C4-2B (cell line): ENCODE measurements at regions not wholly inside any gene's neighbourhood (a gene's known extent, or its start where the extent isn't known, plus 50 kb on each side); places are given as distances from the start of the nearest gene placed in this dataset.

Source experiments
- H3K27ac ChIP-seq: fragments of 450-650 bp; 2 replicates; pipeline ENCODE4 v1.5.1; 2017
- ZFX ChIP-seq: fragments of 450-650 bp; IDR thresholded peaks from 2 replicates; pipeline ENCODE4 v1.6.1; 2017
- TF ChIP-seq, protein P1 (sequence below): fragments of 450-650 bp; conservative IDR thresholded peaks from 2 replicates; pipeline ENCODE4 v1.5.1; 2017; ENCODE audit warnings: mild to moderate bottlenecking

DNA sequence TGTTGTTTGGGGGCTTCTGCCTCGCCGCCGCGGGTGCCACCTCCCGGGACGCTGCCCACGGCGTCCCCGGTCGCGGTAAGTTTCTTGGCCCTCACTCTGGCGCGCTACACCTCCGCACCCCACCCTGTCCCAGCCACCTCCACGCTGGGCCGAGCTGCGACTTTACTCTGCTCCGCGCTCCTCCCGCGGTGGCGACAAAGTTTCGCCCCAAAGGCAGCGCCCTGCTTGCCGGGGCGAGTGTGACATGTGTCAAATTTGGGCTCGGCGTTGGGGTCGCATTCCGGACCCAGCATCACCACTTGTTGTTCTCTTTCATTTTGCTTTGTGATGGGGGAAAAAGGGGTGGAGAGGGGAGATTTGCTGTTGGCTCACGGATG is 167.7 kb upstream of the PPP1R3A start:
- no peak overlapping the region for H3K27ac ChIP-seq
- TF ChIP-seq ZFX = no peak
- TF ChIP-seq, protein P1, sequence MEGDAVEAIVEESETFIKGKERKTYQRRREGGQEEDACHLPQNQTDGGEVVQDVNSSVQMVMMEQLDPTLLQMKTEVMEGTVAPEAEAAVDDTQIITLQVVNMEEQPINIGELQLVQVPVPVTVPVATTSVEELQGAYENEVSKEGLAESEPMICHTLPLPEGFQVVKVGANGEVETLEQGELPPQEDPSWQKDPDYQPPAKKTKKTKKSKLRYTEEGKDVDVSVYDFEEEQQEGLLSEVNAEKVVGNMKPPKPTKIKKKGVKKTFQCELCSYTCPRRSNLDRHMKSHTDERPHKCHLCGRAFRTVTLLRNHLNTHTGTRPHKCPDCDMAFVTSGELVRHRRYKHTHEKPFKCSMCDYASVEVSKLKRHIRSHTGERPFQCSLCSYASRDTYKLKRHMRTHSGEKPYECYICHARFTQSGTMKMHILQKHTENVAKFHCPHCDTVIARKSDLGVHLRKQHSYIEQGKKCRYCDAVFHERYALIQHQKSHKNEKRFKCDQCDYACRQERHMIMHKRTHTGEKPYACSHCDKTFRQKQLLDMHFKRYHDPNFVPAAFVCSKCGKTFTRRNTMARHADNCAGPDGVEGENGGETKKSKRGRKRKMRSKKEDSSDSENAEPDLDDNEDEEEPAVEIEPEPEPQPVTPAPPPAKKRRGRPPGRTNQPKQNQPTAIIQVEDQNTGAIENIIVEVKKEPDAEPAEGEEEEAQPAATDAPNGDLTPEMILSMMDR = no peak

DNA sequence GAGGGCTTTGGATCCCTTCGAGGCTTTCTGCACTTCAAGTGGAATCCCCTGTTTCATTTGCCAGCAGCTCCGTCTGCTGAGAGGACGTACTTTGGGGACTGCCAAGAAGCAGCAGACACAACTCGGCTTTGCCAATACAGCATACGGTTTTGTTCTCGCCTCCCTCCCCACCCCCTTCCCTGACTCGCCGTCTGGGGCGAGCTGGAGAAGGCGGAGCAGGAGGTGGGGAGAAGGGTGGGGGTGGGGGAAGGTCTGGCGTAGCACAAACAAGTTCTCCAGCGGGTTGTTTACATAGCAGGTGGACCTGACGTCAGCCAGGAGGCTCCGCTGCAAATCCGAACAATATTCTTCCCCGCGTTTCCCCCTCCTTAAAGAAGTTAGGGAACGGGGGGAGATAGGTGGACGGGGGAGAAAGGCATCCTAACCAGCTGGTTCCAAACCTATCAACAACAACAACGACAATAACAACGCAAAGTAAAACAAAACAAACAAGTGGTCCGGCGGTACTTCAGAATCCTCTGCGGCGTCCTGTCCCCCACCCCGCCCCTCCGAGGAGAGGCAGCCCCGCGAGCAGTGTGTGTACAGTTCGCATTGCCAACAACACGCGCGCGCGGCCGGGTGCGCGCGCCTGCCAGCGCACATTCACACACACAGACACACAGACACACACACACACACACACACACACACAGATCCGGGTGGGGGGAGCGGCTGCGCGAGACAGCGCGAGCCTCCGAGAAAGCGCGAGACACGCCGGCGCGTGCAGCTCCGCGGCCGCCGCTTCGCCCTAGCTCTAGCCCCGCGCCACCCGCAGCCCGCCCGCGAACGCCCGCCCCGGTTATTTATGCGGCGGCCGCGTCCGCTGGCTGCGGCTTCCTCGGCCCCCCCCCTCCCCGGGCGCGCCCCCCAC is 167.0 kb upstream of the PPP1R3A start:
- H3K27ac ChIP-seq = no peak overlapping the region
- TF ChIP-seq ZFX = no peak

GRCh38 chr7:114085313-114085591 is 166.4 kb upstream of the PPP1R3A start:
- H3K27ac ChIP-seq = no peak overlapping the region
- TF ChIP-seq, protein P1 = no peak
- TF ChIP-seq ZFX = no peak

- H3K27ac ChIP-seq = no peak overlapping the region
- TF ChIP-seq ZFX = no peak
- TF ChIP-seq, protein P1 = no peak
Measured at GRCh38 chr7:114084472-114085312, 165.9 kb upstream of the PPP1R3A start.

DNA sequence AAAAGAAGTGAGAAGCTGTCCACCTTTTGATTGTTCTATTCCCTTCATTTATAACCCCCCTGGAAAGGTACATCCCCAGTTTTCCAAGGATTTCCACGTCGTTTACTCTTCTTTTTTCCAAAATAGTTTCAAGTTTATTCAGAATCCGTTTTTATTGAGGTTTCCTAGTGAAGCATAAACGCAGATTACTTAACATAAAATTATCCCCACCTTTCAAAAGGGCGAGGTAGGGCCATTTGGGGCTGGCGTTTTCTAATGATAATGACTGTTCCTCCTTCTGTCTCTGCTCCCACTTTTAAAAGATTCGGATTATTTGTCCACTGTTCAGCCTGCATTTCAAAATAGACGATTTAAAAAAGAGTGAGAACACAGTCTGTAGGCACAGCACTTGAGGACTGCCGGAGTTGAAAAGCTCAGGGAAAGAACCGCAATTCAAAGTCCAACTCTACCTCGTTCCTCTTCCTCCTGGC is 165.2 kb upstream of the PPP1R3A start:
- TF ChIP-seq, protein P1 = no peak
- no peak for TF ChIP-seq ZFX
- no peak overlapping the region for H3K27ac ChIP-seq

- no peak overlapping the region for H3K27ac ChIP-seq
- TF ChIP-seq, protein P1 = no peak
- TF ChIP-seq ZFX = no peak
Measured at GRCh38 chr7:114083166-114084001, 164.6 kb upstream of the PPP1R3A start.

DNA sequence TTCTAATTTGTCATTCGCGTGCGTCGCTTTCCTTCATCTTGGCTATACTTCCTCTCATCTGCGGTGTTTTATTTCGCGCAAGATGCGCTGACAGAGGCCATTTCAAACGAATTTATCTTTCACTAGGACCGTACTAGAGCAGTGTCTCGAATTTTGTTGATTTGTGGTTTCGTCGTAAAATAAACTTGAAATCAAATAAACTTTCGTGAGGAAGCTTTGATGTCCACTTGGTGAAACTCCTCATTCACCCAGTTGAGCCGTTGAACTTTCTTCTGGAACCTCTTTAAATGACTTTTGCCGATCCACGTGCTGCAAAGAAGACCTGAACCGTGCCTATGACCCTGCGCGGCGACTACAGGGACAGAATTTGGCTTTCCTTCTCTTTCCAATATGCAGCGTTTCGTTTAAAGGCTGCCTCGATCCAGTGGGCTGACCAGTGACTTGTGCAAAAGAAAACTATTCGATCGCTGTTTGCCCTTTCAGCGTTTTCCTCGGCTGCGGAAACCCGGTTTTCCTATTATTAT is 163.9 kb upstream of the PPP1R3A start:
- H3K27ac ChIP-seq = no peak overlapping the region
- no peak for TF ChIP-seq ZFX
- TF ChIP-seq, protein P1 = no peak
